OCI-LY7 (cell line): ENCODE measurements at regions not wholly inside any gene's neighbourhood (a gene's known extent, or its start where the extent isn't known, plus 50 kb on each side); places are given as distances from the start of the nearest gene placed in this dataset.

Experiments used
- CTCF ChIP-seq: fragments of 200-600 bp; sonication (generic); conservative IDR thresholded peaks from 2 replicates; pipeline ENCODE4 v1.5.1; 2014; ENCODE audit warnings: mild to moderate bottlenecking, antibody characterized with exemption, low read length, moderate library complexity, mixed read lengths
- EZH2phosphoT487 ChIP-seq: fragments of 200-600 bp; sonication (generic); IDR thresholded peaks from 2 replicates; pipeline ENCODE4 v1.6.1; 2018; ENCODE audit warnings: low read depth, borderline replicate concordance, mild to moderate bottlenecking, mixed run types, antibody characterized with exemption, low read length, moderate library complexity, mixed read lengths

- TF ChIP-seq EZH2phosphoT487 (no peak), CTCF (no peak)
Measured at GRCh38 chr10:29774475-29774874, 139.7 kb upstream of the SVIL start.
